OCI-LY3 (cell line): ENCODE measurements at regions not wholly inside any gene's neighbourhood (a gene's known extent, or its start where the extent isn't known, plus 50 kb on each side); places are given as distances from the start of the nearest gene placed in this dataset.

ENCODE experiments used
- EZH2phosphoT487 ChIP-seq: fragments of 200-600 bp; shearing (Covaris generic); IDR thresholded peaks from 2 replicates; pipeline ENCODE4 v1.6.1; 2018; ENCODE audit warnings: antibody characterized with exemption, mixed run types, low read depth
- TF ChIP-seq, protein P1 (sequence below): fragments of 200-600, 300-600 bp; sonication (generic); IDR thresholded peaks from 2 replicates; pipeline ENCODE4 v1.5.1; 2014; ENCODE audit warnings: antibody characterized with exemption, low read length, low read depth

DNA sequence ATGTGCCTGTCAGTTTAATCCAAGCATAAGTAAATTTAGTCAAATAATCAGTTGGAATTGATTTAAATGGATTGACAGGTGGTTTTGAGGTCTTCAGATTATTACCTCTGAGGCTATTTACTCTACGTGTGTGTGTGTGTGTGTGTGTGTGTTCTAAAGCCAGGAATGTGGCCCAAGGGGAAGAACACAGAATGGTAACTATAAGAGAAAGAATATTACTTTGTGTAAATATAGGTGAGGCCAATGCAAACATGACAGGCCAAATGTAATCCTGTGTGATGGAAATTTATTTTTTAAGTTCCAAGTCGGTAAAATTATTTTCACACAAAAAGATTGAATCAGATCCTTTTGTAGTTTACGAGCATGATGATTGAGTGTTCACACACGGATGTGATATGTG lies 390.0 kb downstream of the PLK2 start:
- TF ChIP-seq, protein P1, sequence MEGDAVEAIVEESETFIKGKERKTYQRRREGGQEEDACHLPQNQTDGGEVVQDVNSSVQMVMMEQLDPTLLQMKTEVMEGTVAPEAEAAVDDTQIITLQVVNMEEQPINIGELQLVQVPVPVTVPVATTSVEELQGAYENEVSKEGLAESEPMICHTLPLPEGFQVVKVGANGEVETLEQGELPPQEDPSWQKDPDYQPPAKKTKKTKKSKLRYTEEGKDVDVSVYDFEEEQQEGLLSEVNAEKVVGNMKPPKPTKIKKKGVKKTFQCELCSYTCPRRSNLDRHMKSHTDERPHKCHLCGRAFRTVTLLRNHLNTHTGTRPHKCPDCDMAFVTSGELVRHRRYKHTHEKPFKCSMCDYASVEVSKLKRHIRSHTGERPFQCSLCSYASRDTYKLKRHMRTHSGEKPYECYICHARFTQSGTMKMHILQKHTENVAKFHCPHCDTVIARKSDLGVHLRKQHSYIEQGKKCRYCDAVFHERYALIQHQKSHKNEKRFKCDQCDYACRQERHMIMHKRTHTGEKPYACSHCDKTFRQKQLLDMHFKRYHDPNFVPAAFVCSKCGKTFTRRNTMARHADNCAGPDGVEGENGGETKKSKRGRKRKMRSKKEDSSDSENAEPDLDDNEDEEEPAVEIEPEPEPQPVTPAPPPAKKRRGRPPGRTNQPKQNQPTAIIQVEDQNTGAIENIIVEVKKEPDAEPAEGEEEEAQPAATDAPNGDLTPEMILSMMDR: no peak
- no peak for TF ChIP-seq EZH2phosphoT487
